ENCODE measurements at regions not wholly inside any gene's neighbourhood (a gene's known extent, or its start where the extent isn't known, plus 50 kb on each side); places are given as distances from the start of the nearest gene placed in this dataset.
"Not testable (repeated sequence)": the region's sequence is repeated elsewhere in the genome, so short reads cannot be mapped to it uniquely, and the experiment has no call there.

- TF ChIP-seq CTCF (IDR thresholded peaks at IDR 0.05) = no peak
- Mint-ChIP-seq H3K27me3 (ENCODE audit: unreplicated experiment) (no peaks in the 10 kb centered on the region), H3K36me3 (ENCODE audit: unreplicated experiment) (no peaks in the 10 kb centered on the region), H3K4me1 (ENCODE audit: unreplicated experiment) (peaks cover 9% of the 10 kb centered on the region), H3K4me3 (ENCODE audit: unreplicated experiment) (no peak overlapping the region), H3K9me3 (ENCODE audit: unreplicated experiment) (no peaks in the 10 kb centered on the region), H3K27ac (ENCODE audit: unreplicated experiment) (no peak overlapping the region)
- DNase-seq (ENCODE audit: extremely low spot score, unreplicated experiment) = no peak
Measured at GRCh38 chr1:81264976-81265375, 535.8 kb upstream of the ADGRL2 start.

GRCh38 chr1:81259625-81260411 lies 540.9 kb upstream of the ADGRL2 start:
- H3K36me3 Mint-ChIP-seq (ENCODE audit: unreplicated experiment) = no peaks in the 10 kb centered on the region
- no peak overlapping the region for H3K4me3 Mint-ChIP-seq (ENCODE audit: unreplicated experiment)
- no peak overlapping the region for H3K27ac Mint-ChIP-seq (ENCODE audit: unreplicated experiment)
- H3K9me3 Mint-ChIP-seq (ENCODE audit: unreplicated experiment) = no peaks in the 10 kb centered on the region
- TF ChIP-seq CTCF (IDR thresholded peaks at IDR 0.05) = no peak
- peaks cover 11% of the 10 kb centered on the region for H3K4me1 Mint-ChIP-seq (ENCODE audit: unreplicated experiment)
- DNase-seq (ENCODE audit: extremely low spot score, unreplicated experiment) = no peak
- no peaks in the 10 kb centered on the region for H3K27me3 Mint-ChIP-seq (ENCODE audit: unreplicated experiment)

- DNase-seq (ENCODE audit: extremely low spot score, unreplicated experiment) = no peak
- Mint-ChIP-seq H3K27me3 (ENCODE audit: unreplicated experiment) (no peaks in the 10 kb centered on the region), H3K9me3 (ENCODE audit: unreplicated experiment) (no peaks in the 10 kb centered on the region), H3K27ac (ENCODE audit: unreplicated experiment) (no peak overlapping the region), H3K4me3 (ENCODE audit: unreplicated experiment) (no peak overlapping the region), H3K4me1 (ENCODE audit: unreplicated experiment) (peaks cover 11% of the 10 kb centered on the region), H3K36me3 (ENCODE audit: unreplicated experiment) (no peaks in the 10 kb centered on the region)
- TF ChIP-seq CTCF (IDR thresholded peaks at IDR 0.05) = peak; percentile 31
Measured at GRCh38 chr1:81254560-81254959, 546.2 kb upstream of the ADGRL2 start.

- peaks cover 11% of the 10 kb centered on the region for H3K4me1 Mint-ChIP-seq (ENCODE audit: unreplicated experiment)
- no peaks in the 10 kb centered on the region for H3K27me3 Mint-ChIP-seq (ENCODE audit: unreplicated experiment)
- DNase-seq (ENCODE audit: extremely low spot score, unreplicated experiment) = no peak
- no peak overlapping the region for H3K27ac Mint-ChIP-seq (ENCODE audit: unreplicated experiment)
- no peak overlapping the region for H3K4me3 Mint-ChIP-seq (ENCODE audit: unreplicated experiment)
- H3K9me3 Mint-ChIP-seq (ENCODE audit: unreplicated experiment) = no peaks in the 10 kb centered on the region
- no peaks in the 10 kb centered on the region for H3K36me3 Mint-ChIP-seq (ENCODE audit: unreplicated experiment)
- no peak for TF ChIP-seq CTCF (IDR thresholded peaks at IDR 0.05)
Measured at GRCh38 chr1:81254068-81254467, 546.7 kb upstream of the ADGRL2 start.

- H3K4me3 Mint-ChIP-seq (ENCODE audit: unreplicated experiment) = no peak overlapping the region
- H3K27me3 Mint-ChIP-seq (ENCODE audit: unreplicated experiment) = no peaks in the 10 kb centered on the region
- no peak overlapping the region for H3K27ac Mint-ChIP-seq (ENCODE audit: unreplicated experiment)
- DNase-seq (ENCODE audit: extremely low spot score, unreplicated experiment) = no peak
- H3K4me1 Mint-ChIP-seq (ENCODE audit: unreplicated experiment) = peaks cover 11% of the 10 kb centered on the region
- no peaks in the 10 kb centered on the region for H3K9me3 Mint-ChIP-seq (ENCODE audit: unreplicated experiment)
- TF ChIP-seq CTCF (IDR thresholded peaks at IDR 0.05) = no peak
- no peaks in the 10 kb centered on the region for H3K36me3 Mint-ChIP-seq (ENCODE audit: unreplicated experiment)
Measured at GRCh38 chr1:81252471-81253151, 548.1 kb upstream of the ADGRL2 start.

- not testable (repeated sequence) for H3K27me3 Mint-ChIP-seq (ENCODE audit: unreplicated experiment); H3K27ac Mint-ChIP-seq (ENCODE audit: unreplicated experiment); DNase-seq (ENCODE audit: extremely low spot score, unreplicated experiment); H3K36me3 Mint-ChIP-seq (ENCODE audit: unreplicated experiment); H3K9me3 Mint-ChIP-seq (ENCODE audit: unreplicated experiment); H3K4me1 Mint-ChIP-seq (ENCODE audit: unreplicated experiment); H3K4me3 Mint-ChIP-seq (ENCODE audit: unreplicated experiment)
Measured at GRCh38 chr1:81250825-81251224, 549.9 kb upstream of the ADGRL2 start.

- H3K4me3 Mint-ChIP-seq (ENCODE audit: unreplicated experiment); H3K27ac Mint-ChIP-seq (ENCODE audit: unreplicated experiment); H3K9me3 Mint-ChIP-seq (ENCODE audit: unreplicated experiment); H3K36me3 Mint-ChIP-seq (ENCODE audit: unreplicated experiment); DNase-seq (ENCODE audit: extremely low spot score, unreplicated experiment); H3K4me1 Mint-ChIP-seq (ENCODE audit: unreplicated experiment); H3K27me3 Mint-ChIP-seq (ENCODE audit: unreplicated experiment): not testable (repeated sequence)
Measured at GRCh38 chr1:81245084-81245715, 555.5 kb upstream of the ADGRL2 start.
